Transverse colon (tissue), 4 donors: ENCODE measurements at regions not wholly inside any gene's neighbourhood (a gene's known extent, or its start where the extent isn't known, plus 50 kb on each side); places are given as distances from the start of the nearest gene placed in this dataset.

Source experiments
- EP300 ChIP-seq: sonication (generic); formaldehyde crosslinking; IDR thresholded peaks from one replicate; pipeline ENCODE4 v1.6.1; 2017; ENCODE audit warnings: antibody characterized with exemption, low read depth
- POLR2A ChIP-seq: fragments of 450-650 bp; IDR thresholded peaks from one replicate; pipeline ENCODE4 v1.6.1; 2016; ENCODE audit warnings: antibody characterized with exemption, mild to moderate bottlenecking, moderate library complexity
- POLR2AphosphoS5 ChIP-seq, 3 donors: sonication (generic); formaldehyde crosslinking; IDR thresholded peaks; one replicate each; pipeline ENCODE4 v1.6.1; 2016; ENCODE audit warnings: antibody characterized with exemption in 3 of 3
- TF ChIP-seq, protein P1 (sequence below), 5 experiments: fragments of 200-600 bp in 3 of 5; fragments of 450-650 bp in 2 of 5; sonication (generic) in 3 of 5; IDR thresholded peaks; 1 replicate in 2 of 5; 2 replicates in 3 of 5; pipeline ENCODE4 v1.5.1; 2016 to 2017; ENCODE audit warnings: antibody characterized with exemption in 5 of 5, inconsistent platforms in 3 of 5, mild to moderate bottlenecking in 2 of 5, moderate library complexity in 1 of 5

DNA sequence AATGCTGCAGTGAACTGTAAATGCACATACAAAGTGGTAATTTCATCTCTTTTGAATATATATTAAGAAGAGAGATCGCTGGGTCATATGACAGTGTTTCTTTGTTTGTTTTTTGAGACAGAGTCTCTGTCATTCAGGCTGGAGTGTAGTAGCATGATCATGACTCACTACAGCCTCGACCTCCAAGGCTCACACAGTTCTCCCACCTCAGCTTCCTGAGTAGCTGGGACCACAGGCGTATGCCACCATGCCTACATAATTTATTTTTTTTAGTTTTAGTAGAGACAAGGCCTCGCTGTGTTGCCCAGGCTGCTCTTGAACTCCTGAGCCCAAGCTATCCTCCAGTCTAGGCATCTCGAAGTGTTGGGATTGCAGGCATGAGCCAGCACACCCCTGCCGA lies 62.4 kb upstream of the ACSS3 start:
- TF ChIP-seq POLR2A (no peak), POLR2AphosphoS5 (IDR thresholded peaks at IDR 0.05) (no peak), EP300 (no peak)
- TF ChIP-seq, protein P1, sequence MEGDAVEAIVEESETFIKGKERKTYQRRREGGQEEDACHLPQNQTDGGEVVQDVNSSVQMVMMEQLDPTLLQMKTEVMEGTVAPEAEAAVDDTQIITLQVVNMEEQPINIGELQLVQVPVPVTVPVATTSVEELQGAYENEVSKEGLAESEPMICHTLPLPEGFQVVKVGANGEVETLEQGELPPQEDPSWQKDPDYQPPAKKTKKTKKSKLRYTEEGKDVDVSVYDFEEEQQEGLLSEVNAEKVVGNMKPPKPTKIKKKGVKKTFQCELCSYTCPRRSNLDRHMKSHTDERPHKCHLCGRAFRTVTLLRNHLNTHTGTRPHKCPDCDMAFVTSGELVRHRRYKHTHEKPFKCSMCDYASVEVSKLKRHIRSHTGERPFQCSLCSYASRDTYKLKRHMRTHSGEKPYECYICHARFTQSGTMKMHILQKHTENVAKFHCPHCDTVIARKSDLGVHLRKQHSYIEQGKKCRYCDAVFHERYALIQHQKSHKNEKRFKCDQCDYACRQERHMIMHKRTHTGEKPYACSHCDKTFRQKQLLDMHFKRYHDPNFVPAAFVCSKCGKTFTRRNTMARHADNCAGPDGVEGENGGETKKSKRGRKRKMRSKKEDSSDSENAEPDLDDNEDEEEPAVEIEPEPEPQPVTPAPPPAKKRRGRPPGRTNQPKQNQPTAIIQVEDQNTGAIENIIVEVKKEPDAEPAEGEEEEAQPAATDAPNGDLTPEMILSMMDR (IDR thresholded peaks at IDR 0.05): no peak
